PC-9 (cell line): ENCODE measurements at regions not wholly inside any gene's neighbourhood (a gene's known extent, or its start where the extent isn't known, plus 50 kb on each side); places are given as distances from the start of the nearest gene placed in this dataset.

ENCODE experiments used
- EZH2 ChIP-seq: fragments of 200-600 bp; sonication (generic); IDR thresholded peaks from 2 replicates; pipeline ENCODE4 v1.8.0; 2017; ENCODE audit warnings: antibody characterized with exemption, low read depth
- TF ChIP-seq, protein P1 (sequence below): fragments of 200-600 bp; sonication (generic); conservative IDR thresholded peaks from 2 replicates; pipeline ENCODE4 v1.6.1; 2017; ENCODE audit warnings: mixed run types, antibody characterized with exemption, mild to moderate bottlenecking, moderate library complexity

DNA sequence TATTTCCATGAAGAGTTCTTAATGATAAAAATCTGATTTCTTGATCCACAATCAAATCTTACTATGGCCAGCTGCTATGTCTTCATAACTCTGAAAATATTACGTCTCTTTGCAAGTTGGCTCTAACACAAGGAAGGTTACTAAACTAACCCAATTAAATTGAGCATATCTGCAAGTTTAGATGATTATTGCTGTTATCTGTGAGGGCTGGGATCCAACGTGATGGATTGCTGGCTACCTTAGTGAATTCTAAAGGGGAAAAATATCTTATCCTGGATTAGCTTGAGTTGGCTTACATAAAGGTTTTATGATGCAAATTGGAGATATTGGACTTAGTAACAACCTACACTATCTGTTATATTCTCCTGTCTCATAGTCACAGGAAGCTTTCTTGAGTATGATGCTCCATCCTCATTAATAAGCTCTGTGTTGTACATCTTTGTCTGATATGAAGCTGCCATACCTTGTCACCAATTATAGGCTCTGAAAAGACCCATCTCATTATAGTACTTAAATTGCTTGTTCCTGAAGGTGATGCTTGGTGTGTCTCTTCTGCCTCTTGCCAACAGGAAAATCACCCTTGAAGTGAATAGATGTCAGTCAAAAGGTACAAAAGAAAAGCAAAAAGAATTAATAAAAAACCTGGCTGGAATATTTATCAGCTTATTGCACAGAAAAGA, 733.0 kb upstream of the MEF2C start:
- TF ChIP-seq, protein P1, sequence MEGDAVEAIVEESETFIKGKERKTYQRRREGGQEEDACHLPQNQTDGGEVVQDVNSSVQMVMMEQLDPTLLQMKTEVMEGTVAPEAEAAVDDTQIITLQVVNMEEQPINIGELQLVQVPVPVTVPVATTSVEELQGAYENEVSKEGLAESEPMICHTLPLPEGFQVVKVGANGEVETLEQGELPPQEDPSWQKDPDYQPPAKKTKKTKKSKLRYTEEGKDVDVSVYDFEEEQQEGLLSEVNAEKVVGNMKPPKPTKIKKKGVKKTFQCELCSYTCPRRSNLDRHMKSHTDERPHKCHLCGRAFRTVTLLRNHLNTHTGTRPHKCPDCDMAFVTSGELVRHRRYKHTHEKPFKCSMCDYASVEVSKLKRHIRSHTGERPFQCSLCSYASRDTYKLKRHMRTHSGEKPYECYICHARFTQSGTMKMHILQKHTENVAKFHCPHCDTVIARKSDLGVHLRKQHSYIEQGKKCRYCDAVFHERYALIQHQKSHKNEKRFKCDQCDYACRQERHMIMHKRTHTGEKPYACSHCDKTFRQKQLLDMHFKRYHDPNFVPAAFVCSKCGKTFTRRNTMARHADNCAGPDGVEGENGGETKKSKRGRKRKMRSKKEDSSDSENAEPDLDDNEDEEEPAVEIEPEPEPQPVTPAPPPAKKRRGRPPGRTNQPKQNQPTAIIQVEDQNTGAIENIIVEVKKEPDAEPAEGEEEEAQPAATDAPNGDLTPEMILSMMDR = no peak
- no peak for TF ChIP-seq EZH2
